RPMI7951 (cell line): ENCODE measurements at regions not wholly inside any gene's neighbourhood (a gene's known extent, or its start where the extent isn't known, plus 50 kb on each side); places are given as distances from the start of the nearest gene placed in this dataset.
A peak's percentile ranks its signal among the peaks of the same experiment; 100 is the strongest.

ENCODE experiments used
- DNase-seq: peaks from one replicate; pipeline ENCODE4 v3.0.0-alpha.2; 2012; ENCODE audit warnings: low read depth

GRCh38 chr11:130802567-130802966 lies 113.7 kb downstream of the SNX19 start:
- DNase-seq, result no peak

- no peak for DNase-seq
These were observed 111.8 kb downstream of the SNX19 start for GRCh38 chr11:130804306-130805076.

GRCh38 chr11:130806746-130807145 lies 109.5 kb downstream of the SNX19 start:
- DNase-seq, result no peak

- no peak for DNase-seq
These were observed 107.7 kb downstream of the SNX19 start for GRCh38 chr11:130808541-130808940.

- no peak for DNase-seq
These were observed 103.1 kb downstream of the SNX19 start for GRCh38 chr11:130813196-130813595.

GRCh38 chr11:130813638-130814037 lies 102.6 kb downstream of the SNX19 start:
- DNase-seq, result peak; percentile 71

- DNase-seq, result no peak
These were observed 101.7 kb downstream of the SNX19 start for GRCh38 chr11:130814440-130815096.

GRCh38 chr11:130815097-130815802 lies 101.0 kb downstream of the SNX19 start:
- DNase-seq, result no peak

GRCh38 chr11:130815956-130816355 lies 100.3 kb downstream of the SNX19 start:
- no peak for DNase-seq

GRCh38 chr11:130816546-130817329 lies 99.5 kb downstream of the SNX19 start:
- DNase-seq, result no peak

- DNase-seq, result peak; percentile 29
These were observed 98.8 kb downstream of the SNX19 start for GRCh38 chr11:130817330-130817944.

- DNase-seq, result no peak
These were observed 96.7 kb downstream of the SNX19 start for GRCh38 chr11:130819625-130820024.
